SK-N-SH treated with all-trans-retinoic acid at 6 μM for 48 hours (cell line): ENCODE measurements at regions not wholly inside any gene's neighbourhood (a gene's known extent, or its start where the extent isn't known, plus 50 kb on each side); places are given as distances from the start of the nearest gene placed in this dataset.

Experiments used
- ATAC-seq: fragments of 200-7000 bp; cut with Tn5 transposase; 3 replicates; pipeline ENCODE4 v1.9.1; 2020; ENCODE audit warnings: mild to moderate bottlenecking, moderate library complexity
- ARNTL ChIP-seq: fragments of 450-650 bp; formaldehyde crosslinking; IDR thresholded peaks from 2 replicates; pipeline ENCODE4 v1.5.0; 2020; ENCODE audit warnings: low read depth, mild to moderate bottlenecking, moderate library complexity, borderline replicate concordance
- BACH2 ChIP-seq: fragments of 250-450 bp; sonication (Bioruptor Pico); IDR thresholded peaks from 2 replicates; pipeline ENCODE4 v1.9.0; 2021; ENCODE audit warnings: mild to moderate bottlenecking, borderline replicate concordance
- CREB5 ChIP-seq: fragments of 250-450 bp; sonication (Bioruptor Pico); IDR thresholded peaks from 2 replicates; pipeline ENCODE4 v1.5.1; 2020; ENCODE audit warnings: low read depth, mild to moderate bottlenecking, moderate library complexity
- CSDC2 ChIP-seq: fragments of 250-450 bp; sonication (Bioruptor Pico); IDR thresholded peaks from 2 replicates; pipeline ENCODE4 v1.5.0; 2020; ENCODE audit warnings: mild to moderate bottlenecking, moderate library complexity
- ISL1 ChIP-seq: fragments of 250-450 bp; sonication (Bioruptor Pico); IDR thresholded peaks from 2 replicates; pipeline ENCODE4 v2.1.2; 2022; ENCODE audit warnings: mild to moderate bottlenecking, moderate library complexity
- OSR1 ChIP-seq: fragments of 250-450 bp; sonication (Bioruptor Pico); IDR thresholded peaks from 2 replicates; pipeline ENCODE4 v1.8.0; 2022; ENCODE audit warnings: moderate library complexity, mild to moderate bottlenecking, inconsistent platforms
- POU6F1 ChIP-seq: fragments of 250-450 bp; sonication (Bioruptor Pico); IDR thresholded peaks from 2 replicates; pipeline ENCODE4 v1.8.0; 2021; ENCODE audit warnings: low read depth, mild to moderate bottlenecking, moderate library complexity, borderline replicate concordance
- PPARA ChIP-seq: fragments of 250-450 bp; sonication (Bioruptor Pico); IDR thresholded peaks from 2 replicates; pipeline ENCODE4 v1.5.0; 2020; ENCODE audit warnings: mild to moderate bottlenecking, borderline replicate concordance
- RARB ChIP-seq: fragments of 250-450 bp; sonication (Bioruptor Pico); IDR thresholded peaks from 2 replicates; pipeline ENCODE4 v1.8.0; 2021; ENCODE audit warnings: mild to moderate bottlenecking, moderate library complexity
- SNAI2 ChIP-seq: fragments of 250-450 bp; sonication (Bioruptor Pico); IDR thresholded peaks from 2 replicates; pipeline ENCODE4 v1.5.0; 2020; ENCODE audit warnings: mild to moderate bottlenecking, moderate library complexity
- TCF4 ChIP-seq: fragments of 250-450 bp; sonication (Bioruptor Pico); IDR thresholded peaks from 2 replicates; pipeline ENCODE4 v1.8.0; 2021; ENCODE audit warnings: mild to moderate bottlenecking, moderate library complexity, borderline replicate concordance
- TOX ChIP-seq: fragments of 250-450 bp; sonication (Bioruptor Pico); IDR thresholded peaks from 2 replicates; pipeline ENCODE4 v1.8.0; 2021; ENCODE audit warnings: mild to moderate bottlenecking, moderate library complexity, borderline replicate concordance
- TSHZ2 ChIP-seq: fragments of 250-450 bp; sonication (Bioruptor Pico); IDR thresholded peaks from 2 replicates; pipeline ENCODE4 v1.5.0; 2020; ENCODE audit warnings: mild to moderate bottlenecking, moderate library complexity
- ZC3H10 ChIP-seq: fragments of 250-450 bp; sonication (Bioruptor Pico); IDR thresholded peaks from 2 replicates; pipeline ENCODE4 v1.5.1; 2021; ENCODE audit warnings: mild to moderate bottlenecking, moderate library complexity
- ZFP30 ChIP-seq: fragments of 450-650 bp; formaldehyde crosslinking; IDR thresholded peaks from 2 replicates; pipeline ENCODE4 v1.5.0; 2022; ENCODE audit warnings: mild to moderate bottlenecking, moderate library complexity
- ZNF565 ChIP-seq: fragments of 450-650 bp; formaldehyde crosslinking; conservative IDR thresholded peaks from 2 replicates; pipeline ENCODE4 v1.5.0; 2020; ENCODE audit warnings: low read depth, mild to moderate bottlenecking, moderate library complexity
- ZNF8 ChIP-seq: fragments of 450-650 bp; formaldehyde crosslinking; IDR thresholded peaks from 2 replicates; pipeline ENCODE4 v1.5.0; 2020; ENCODE audit warnings: mild to moderate bottlenecking, moderate library complexity
- TF ChIP-seq, protein P1 (sequence below): fragments of 250-450 bp; sonication (Bioruptor Pico); IDR thresholded peaks from 2 replicates; pipeline ENCODE4 v1.5.1; 2021; ENCODE audit warnings: mild to moderate bottlenecking, moderate library complexity

DNA sequence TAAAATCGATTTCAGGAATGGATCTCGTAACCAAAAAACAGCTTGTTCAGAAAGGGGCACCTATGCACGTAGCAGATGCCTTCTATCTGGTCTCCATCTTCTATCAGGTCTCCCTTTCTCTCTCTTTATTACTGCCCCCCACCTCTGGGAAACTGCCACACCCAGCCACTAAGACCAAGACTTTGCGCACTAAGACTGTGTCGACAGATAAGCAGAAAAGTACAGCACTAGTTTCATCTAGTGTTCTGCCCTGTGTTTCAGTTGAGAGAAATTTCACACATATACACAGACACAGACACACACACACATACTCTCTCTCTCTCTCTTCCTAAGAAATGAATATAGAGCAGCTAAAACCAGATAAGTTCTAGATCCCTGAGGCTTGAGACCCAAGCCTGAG, 210.1 kb upstream of the MAP3K1 start (continued):
- TF ChIP-seq CREB5 (CRISPR knock-in tag) (no peak), ZC3H10 (CRISPR knock-in tag) (no peak)
- TF ChIP-seq, all 23 proteins: peak for 0

DNA sequence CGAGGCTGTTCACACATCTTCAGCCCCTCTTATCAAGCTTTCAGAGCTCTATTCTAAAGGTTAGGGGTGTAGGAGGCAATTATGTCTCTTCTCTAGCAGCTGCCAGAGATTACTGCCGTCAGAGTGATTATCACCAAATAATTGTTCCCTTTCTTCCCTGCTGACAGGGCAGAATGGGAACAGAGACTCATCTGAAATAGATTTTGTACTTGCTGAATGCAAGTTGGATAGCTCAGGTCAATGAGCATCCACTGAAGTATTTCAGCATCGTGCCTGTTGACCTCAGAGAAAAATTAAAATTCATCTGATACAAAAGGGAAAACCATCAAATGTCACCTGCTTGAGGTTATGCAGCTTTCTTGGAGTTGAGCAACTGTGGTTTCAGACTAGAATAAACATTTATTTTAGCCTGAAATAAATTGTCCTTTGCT, 213.7 kb upstream of the MAP3K1 start:
- no peak for ATAC-seq
- no peak for TF ChIP-seq ISL1 (CRISPR knock-in tag)
- TF ChIP-seq CSDC2 (CRISPR knock-in tag): no peak
- TF ChIP-seq ZC3H10 (CRISPR knock-in tag): no peak
- TF ChIP-seq ARNTL (CRISPR knock-in tag): no peak
- TF ChIP-seq TCF4 (CRISPR knock-in tag): no peak
- no peak for TF ChIP-seq TSHZ2 (CRISPR knock-in tag)
- no peak for TF ChIP-seq TOX (CRISPR knock-in tag)
- TF ChIP-seq, protein P1, sequence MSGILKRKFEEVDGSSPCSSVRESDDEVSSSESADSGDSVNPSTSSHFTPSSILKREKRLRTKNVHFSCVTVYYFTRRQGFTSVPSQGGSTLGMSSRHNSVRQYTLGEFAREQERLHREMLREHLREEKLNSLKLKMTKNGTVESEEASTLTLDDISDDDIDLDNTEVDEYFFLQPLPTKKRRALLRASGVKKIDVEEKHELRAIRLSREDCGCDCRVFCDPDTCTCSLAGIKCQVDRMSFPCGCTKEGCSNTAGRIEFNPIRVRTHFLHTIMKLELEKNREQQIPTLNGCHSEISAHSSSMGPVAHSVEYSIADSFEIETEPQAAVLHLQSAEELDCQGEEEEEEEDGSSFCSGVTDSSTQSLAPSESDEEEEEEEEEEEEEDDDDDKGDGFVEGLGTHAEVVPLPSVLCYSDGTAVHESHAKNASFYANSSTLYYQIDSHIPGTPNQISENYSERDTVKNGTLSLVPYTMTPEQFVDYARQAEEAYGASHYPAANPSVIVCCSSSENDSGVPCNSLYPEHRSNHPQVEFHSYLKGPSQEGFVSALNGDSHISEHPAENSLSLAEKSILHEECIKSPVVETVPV (CRISPR knock-in tag): no peak
- TF ChIP-seq ZFP30 (CRISPR knock-in tag): no peak
- no peak for TF ChIP-seq ZNF8 (CRISPR knock-in tag)
- no peak for TF ChIP-seq RARB (CRISPR knock-in tag)
- no peak for TF ChIP-seq OSR1
- no peak for TF ChIP-seq CREB5 (CRISPR knock-in tag)
- TF ChIP-seq SNAI2: no peak
- TF ChIP-seq, all 23 proteins: peak for 0

GRCh38 chr5:56598941-56599340, 216.4 kb upstream of the MAP3K1 start:
- TF ChIP-seq CSDC2 (CRISPR knock-in tag) (no peak), TSHZ2 (CRISPR knock-in tag) (no peak), TOX (CRISPR knock-in tag) (no peak), PPARA (CRISPR knock-in tag) (no peak)
- TF ChIP-seq, all 23 proteins: peak for 0
- no peak for ATAC-seq

- no peak for ATAC-seq
- no peak for TF ChIP-seq TCF4 (CRISPR knock-in tag)
- TF ChIP-seq PPARA (CRISPR knock-in tag): no peak
- TF ChIP-seq, protein P1 (CRISPR knock-in tag): no peak
- no peak for TF ChIP-seq ARNTL (CRISPR knock-in tag)
- TF ChIP-seq ZFP30 (CRISPR knock-in tag): no peak
- TF ChIP-seq BACH2 (CRISPR knock-in tag): no peak
- TF ChIP-seq OSR1: no peak
- no peak for TF ChIP-seq ZNF8 (CRISPR knock-in tag)
- TF ChIP-seq ZNF565 (CRISPR knock-in tag): no peak
- no peak for TF ChIP-seq TSHZ2 (CRISPR knock-in tag)
- TF ChIP-seq POU6F1 (CRISPR knock-in tag): no peak
Observed at GRCh38 chr5:56596155-56596554, 219.2 kb upstream of the MAP3K1 start.
